NCI-H446 treated with DMSO at 0.1 percent for 48 hours (cell line): ENCODE measurements at regions not wholly inside any gene's neighbourhood (a gene's known extent, or its start where the extent isn't known, plus 50 kb on each side); places are given as distances from the start of the nearest gene placed in this dataset.

Source experiments
- DNase-seq: peaks from one replicate; lab custom pipeline; 2025; lab: John Stamatoyannopoulos, UW

DNA sequence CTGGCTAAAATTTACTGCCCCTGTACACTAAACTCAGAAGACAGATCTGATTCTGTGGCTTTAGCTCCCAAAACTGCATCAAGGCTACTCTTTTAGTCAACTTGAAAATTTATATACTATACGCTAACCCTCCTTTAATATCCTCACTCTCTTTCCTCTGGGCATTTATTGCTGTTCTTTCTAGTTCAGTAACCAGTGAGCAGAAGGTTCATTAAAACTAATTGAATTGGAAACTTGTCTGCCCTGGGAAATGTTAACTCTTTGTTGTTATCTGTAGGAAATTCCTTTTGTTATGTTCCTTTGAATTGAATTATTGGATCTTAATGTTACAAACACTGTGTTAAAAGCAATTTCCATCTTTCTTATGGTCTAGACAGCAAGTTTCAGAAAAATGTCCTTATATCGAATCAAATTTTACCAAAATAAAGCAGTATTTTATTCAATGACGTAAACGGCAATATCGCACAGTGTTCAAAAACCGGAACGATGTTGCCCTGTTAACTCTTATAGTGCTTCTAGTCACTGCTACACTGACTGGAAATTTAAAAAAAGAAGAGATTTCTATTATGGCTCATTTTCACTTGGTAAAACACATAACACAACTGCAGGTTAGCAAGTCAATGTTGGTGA lies 168.3 kb downstream of the NR4A2 start:
- no peak for DNase-seq

DNA sequence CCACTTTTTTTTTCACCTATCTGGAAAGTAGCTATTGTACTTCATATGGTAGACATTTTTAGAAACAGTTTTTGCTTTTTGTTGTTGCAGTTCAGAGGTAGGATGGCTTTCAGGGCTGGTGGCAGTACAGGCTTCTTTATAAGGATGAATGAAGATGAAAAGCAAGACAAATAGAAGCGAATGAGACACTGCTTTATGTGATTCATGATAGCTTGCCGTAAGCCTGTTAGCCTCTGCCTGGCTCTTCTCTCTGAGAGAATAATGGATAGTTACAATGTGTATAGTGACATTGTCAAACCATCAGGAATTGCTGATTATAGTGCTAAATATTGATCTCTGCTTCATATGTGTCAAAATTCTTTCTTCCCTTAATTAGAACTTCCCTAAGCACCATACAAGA lies 173.7 kb downstream of the NR4A2 start:
- DNase-seq: no peak

- DNase-seq: no peak
Measured at GRCh38 chr2:156157670-156158069, 174.9 kb downstream of the NR4A2 start.

- no peak for DNase-seq
Measured at GRCh38 chr2:156156580-156156979, 175.9 kb downstream of the NR4A2 start.

DNA sequence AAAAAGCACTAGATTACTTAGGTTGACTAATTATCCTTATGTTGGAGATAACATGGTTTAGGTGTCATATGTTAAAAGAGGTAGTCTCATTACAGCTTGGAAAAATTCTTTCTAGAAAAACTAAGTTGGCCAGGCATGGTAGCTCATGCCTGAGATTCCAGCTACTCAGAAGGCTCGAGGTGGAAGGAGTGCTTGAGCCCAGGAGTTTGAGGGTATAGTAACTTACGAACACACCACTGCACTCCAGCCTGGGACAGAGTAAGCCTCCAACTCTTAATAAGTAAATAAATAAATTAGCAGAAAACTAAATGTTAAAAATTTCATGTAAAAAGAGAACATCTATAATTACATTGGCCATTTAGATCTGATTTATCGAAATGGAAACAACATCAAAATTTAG lies 177.2 kb downstream of the NR4A2 start:
- DNase-seq: no peak

DNA sequence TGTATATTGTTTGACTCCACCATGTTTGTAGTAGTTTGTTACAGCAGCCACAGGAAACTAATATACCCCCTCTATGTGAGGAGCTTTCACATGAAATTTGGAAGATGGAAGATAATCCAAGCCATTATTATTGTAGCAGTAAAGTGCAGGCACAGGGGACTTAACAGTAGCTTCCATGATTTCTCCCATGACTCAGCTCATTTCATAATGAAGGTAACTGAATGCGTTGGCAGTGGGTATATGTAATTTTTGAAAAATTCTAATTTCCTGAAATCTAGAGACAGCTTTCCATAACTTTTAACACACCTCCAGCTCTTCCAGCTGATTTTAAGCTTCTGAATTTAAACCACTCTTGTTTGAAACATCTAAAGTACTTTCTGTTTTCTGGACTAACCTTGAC lies 181.2 kb downstream of the NR4A2 start:
- no peak for DNase-seq

- no peak for DNase-seq
Measured at GRCh38 chr2:156147594-156148330, 184.8 kb downstream of the NR4A2 start.

DNA sequence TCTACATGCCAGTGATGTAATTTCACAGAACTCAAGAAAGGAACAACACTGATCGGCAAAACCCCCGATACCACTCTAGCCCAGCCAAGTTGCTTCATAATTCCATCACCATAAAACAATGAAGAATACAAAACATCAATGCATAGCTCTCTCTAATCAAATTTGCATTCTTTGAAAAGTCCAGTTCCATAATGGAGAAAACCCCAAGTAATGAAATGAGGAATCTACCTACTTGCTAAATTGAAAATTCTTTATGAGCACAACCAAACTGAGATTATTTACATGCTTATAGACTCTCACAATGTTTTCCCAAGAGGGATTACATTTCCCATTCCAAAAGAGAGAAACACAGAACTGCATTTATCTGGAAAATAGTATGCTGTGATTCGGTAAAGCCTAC lies 186.5 kb downstream of the NR4A2 start:
- DNase-seq: no peak

DNA sequence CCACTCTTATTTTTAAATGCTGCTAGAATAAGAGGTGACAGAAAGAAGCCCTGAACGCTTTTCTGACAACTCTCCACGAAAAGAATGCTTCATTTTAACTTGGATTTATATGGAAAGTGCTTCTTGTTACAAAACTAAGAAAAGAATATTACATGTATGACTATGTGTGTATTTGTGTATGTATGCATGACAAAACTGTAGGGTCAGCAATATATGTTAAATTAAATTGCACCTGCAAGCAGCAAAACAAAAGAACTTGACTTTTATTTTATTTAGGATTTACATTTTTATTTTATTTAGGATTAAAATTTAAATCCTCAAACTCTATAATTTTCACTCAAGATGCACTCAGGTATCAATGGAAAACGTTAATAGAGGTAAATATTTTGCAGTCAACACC lies 187.1 kb downstream of the NR4A2 start:
- no peak for DNase-seq

GRCh38 chr2:156136566-156136965 lies 196.0 kb downstream of the NR4A2 start:
- DNase-seq: no peak

DNA sequence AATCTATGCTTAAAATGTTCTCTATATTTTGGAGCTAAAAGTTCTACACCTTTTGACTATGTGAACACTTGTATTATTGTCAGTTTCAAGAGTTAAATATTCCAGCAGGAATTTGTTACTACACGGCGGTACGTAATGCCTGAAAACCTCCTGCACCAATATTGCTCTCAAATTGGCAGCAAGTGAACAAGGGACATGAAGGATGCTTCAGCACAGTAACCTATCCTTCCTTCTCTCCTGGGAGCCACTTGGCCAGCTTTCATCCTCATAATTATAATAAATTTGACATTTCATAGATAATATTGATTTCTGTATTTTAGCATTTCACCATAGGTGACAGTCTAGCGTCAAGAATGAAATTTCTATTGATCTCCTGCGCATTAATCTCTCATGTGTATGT lies 197.6 kb downstream of the NR4A2 start:
- no peak for DNase-seq

DNA sequence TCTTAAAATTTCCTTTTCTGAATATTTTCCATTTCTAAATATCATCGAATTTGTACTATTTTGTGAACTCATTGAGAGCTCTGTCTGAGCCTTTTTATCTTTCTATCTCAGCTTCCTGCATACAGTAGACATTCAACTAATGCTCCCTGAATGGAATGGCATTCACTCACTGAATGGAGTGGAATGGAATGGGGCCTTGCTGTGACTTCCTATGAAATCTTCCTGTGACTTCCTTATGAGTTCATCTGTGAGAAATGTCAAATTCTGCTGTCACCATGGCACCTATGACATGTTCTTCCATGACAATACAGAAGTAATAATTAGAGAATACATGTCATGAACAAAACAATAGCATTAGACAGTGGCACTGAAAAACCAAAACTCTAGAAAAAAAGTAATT lies 199.6 kb downstream of the NR4A2 start:
- DNase-seq: no peak

DNA sequence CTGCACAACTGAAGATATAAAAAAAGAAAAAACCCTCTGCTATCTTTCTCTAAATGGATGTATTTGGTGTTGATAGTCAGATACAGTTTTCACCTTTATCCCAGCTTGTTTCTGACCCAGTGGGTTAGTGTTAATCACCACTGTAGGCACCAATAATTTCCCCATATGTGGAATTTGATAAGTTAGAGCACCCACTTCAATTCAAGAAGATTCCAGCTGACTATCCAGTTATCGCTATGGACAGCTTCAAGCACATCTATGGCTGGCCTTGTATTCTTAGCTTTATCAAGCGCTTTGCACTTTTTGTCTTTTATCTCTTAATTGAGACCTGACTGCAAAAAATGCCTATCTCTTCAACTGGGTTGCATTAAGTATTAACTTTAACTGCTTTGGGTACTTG lies 200.4 kb downstream of the NR4A2 start:
- DNase-seq: no peak

- no peak for DNase-seq
Measured at GRCh38 chr2:156129227-156129626, 203.3 kb downstream of the NR4A2 start.

DNA sequence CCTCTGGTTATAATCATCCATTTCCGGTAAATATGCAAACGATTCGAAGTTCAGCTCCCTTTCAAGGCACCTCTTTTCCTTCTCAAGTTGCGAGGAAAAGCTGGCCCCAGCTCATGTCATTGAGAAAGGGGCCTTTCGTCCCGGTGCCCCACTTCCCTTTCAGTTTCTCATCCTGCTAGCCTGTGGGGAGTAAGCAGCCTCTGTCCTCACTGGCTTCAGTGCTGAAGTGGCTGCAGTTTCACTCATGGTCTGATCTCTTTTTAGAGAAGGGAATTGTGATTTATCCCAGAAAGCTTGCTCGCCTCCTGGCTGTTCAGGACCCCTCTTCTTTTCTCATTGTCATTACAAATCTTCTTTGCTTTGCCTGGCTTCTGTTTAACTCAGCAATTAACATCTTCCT lies 207.5 kb downstream of the NR4A2 start:
- no peak for DNase-seq

DNA sequence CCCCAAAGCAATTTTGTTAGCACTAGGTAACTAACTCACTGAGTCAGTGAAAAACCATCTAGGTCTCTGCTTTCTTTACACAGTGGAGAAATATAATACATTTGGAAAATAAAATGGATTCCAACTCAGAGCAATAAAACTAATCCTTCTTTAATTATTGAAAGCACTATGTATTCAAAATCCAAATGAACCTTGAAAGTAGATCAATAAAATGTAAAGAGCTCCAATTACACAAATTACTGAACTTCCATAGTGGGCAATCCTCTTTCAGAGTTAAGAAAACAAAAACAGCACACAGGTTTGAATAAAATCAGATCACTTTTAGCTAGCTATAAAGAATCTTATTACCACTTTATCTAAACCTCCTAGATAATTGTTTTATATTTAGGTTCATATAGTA lies 208.1 kb downstream of the NR4A2 start:
- DNase-seq: no peak

DNA sequence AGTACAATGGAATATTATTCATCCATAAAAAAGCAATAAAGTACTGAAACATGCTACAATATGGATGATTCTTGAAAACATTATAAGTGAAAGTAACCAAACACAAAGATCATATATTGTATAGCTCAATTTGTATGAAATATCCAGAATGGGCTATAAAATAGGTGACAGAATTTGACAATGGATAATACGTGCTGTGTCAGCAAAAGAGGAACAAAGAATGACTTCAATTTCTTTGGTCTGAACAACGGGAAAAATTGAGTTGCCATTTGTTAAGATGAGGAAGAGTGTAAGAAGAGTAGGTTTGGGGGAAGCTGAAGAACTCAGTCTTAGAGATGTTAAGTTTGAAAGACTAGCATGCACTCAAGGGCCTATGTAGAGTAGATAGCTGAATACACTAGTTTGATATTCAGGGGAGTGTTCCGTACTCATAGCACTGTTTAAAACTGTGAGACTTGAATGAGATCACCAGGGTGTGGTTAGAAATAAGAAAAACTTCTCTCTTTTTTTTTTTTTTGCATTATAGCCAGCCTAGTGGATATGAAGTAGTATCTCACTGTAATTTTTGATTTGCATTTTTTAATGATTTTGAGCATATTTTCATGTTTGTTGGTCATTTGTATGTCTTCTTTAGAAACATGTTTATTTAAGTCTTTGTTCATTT lies 213.6 kb downstream of the NR4A2 start:
- DNase-seq: no peak

DNA sequence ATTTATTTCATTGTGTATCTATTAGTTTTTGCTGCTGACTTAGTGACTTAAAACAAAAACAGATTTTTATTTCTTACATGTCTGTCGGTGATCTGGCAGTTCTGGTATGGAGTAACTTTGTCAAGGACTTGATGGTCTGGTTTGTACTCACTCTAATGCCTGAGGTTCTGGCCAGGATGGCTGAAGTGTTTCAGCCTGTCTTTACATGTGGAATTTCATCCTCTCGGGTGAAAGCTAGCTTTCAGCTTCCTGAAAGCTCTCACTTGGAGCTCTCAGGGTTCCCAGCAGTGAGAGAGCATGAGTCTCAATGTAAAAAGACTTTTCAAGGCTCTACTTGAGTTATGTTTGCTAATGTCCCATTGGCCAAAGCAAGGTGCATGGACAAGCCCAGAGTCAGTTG lies 216.4 kb downstream of the NR4A2 start:
- no peak for DNase-seq

- DNase-seq: no peak
Measured at GRCh38 chr2:156115338-156115737, 217.2 kb downstream of the NR4A2 start.

GRCh38 chr2:156112323-156112722 lies 220.2 kb downstream of the NR4A2 start:
- DNase-seq: no peak

GRCh38 chr2:156110890-156111289 lies 221.6 kb downstream of the NR4A2 start:
- DNase-seq: no peak

- DNase-seq: no peak
Measured at GRCh38 chr2:156099382-156099781, 233.1 kb downstream of the NR4A2 start.

GRCh38 chr2:156098506-156098905 lies 234.0 kb downstream of the NR4A2 start:
- DNase-seq: no peak

- DNase-seq: no peak
Measured at GRCh38 chr2:156088587-156088986, 243.9 kb downstream of the NR4A2 start.
